Upper lobe of left lung (tissue), 4 donors: ENCODE measurements at regions not wholly inside any gene's neighbourhood (a gene's known extent, or its start where the extent isn't known, plus 50 kb on each side); places are given as distances from the start of the nearest gene placed in this dataset.

Source experiments
- EP300 ChIP-seq, 4 donors: sonication (generic); formaldehyde crosslinking; IDR thresholded peaks; one replicate each; pipeline ENCODE4 v1.5.1; 2017; ENCODE audit warnings: antibody characterized with exemption in 4 of 4, control low read depth in 2 of 4
- POLR2A ChIP-seq, 4 donors: fragments of 450-650 bp; IDR thresholded peaks; one replicate each; pipeline ENCODE4 v1.5.1; 2016 to 2017; ENCODE audit warnings: antibody characterized with exemption in 4 of 4, mild to moderate bottlenecking in 2 of 4
- TF ChIP-seq, protein P1 (sequence below), 6 experiments: fragments of 450-650 bp in 4 of 6; fragments of 200-600 bp in 2 of 6; sonication (generic) in 2 of 6; IDR thresholded peaks; one replicate each; pipeline ENCODE4 v1.5.1; 2016 to 2019; ENCODE audit warnings: antibody characterized with exemption in 6 of 6

DNA sequence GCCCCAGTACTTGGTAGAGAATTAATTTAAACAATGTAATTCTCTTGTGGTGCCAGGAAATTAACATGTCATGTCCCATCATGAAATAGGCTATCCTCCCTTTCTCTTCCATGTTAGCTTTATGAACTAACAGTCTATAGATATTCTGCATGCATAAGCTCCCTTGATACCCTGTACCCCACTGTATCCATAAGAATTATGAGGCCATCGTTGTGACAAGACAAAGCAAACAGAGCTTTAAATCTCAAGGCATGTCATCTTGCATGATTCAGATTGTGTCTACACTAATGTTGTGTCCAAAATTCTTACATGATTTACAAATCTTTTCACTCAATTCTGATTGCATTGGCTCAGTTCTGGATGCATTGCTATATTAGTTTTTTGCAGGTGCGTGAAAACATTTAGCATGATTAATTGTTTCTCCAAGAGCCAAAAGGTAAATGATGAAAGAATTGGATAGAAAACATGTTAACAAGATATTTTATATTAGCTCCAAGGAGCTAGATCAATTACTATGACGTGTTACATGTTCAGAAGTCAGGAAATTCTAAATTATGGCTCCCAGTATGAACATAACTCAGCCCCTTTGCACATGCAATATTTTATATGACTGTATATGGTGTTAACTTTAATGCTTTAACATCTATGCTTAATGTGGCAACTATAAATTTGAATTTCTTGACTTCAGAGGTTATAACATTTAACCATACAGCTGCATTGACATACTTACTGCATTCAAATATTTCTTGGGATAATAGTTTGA is 620.3 kb downstream of the SLC4A3 start:
- TF ChIP-seq, protein P1, sequence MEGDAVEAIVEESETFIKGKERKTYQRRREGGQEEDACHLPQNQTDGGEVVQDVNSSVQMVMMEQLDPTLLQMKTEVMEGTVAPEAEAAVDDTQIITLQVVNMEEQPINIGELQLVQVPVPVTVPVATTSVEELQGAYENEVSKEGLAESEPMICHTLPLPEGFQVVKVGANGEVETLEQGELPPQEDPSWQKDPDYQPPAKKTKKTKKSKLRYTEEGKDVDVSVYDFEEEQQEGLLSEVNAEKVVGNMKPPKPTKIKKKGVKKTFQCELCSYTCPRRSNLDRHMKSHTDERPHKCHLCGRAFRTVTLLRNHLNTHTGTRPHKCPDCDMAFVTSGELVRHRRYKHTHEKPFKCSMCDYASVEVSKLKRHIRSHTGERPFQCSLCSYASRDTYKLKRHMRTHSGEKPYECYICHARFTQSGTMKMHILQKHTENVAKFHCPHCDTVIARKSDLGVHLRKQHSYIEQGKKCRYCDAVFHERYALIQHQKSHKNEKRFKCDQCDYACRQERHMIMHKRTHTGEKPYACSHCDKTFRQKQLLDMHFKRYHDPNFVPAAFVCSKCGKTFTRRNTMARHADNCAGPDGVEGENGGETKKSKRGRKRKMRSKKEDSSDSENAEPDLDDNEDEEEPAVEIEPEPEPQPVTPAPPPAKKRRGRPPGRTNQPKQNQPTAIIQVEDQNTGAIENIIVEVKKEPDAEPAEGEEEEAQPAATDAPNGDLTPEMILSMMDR (IDR thresholded peaks at IDR 0.05): no peak
- TF ChIP-seq EP300 (IDR thresholded peaks at IDR 0.05) (no peak), POLR2A (IDR thresholded peaks at IDR 0.05) (no peak)
